ENCODE measurements at regions not wholly inside any gene's neighbourhood (a gene's known extent, or its start where the extent isn't known, plus 50 kb on each side); places are given as distances from the start of the nearest gene placed in this dataset.
"Not testable (repeated sequence)": the region's sequence is repeated elsewhere in the genome, so short reads cannot be mapped to it uniquely, and the experiment has no call there.

DNA sequence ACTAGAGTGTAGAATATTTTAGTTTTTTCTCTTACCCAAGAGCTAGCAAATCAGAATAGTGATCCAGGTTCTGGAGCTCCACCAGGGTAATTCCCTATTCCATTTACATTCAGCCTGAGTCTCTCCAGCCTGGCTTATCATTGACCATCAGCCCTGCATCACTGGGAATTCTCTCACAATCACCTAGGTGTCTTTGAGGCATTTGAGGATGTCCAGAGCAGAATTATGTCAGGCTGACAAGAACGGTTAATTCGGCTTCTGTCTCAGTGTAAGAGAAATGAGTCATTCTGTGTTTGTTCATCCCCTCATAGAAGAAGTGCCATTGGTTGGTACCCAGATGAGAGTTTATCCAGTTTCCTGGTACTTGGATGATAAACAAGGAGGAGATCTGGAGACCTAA lies 180.5 kb downstream of the ZNF737 start:
- DNase-seq = no peak

DNA sequence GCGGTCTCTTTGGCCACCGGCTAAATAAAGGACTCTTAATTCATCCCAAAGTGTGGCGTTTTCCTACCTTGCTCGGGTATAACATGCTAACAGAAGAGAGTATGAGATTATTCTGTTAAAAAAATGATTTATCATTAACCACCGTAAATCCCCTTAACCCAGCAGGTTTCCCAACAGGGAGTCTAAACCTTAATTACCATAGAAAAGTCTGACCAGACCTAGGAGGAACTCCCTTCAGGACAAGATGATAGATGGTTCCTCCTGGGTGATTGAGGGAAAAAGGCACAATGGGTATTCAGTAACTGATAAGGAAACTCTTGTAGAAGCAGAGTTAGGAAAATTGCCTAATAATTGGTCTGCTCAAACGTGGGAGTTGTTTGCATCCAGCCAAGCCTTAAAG lies 193.7 kb downstream of the ZNF737 start:
- no peak for DNase-seq

GRCh38 chr19:20371304-20371703 lies 194.3 kb downstream of the ZNF737 start:
- not testable (repeated sequence) for DNase-seq

DNA sequence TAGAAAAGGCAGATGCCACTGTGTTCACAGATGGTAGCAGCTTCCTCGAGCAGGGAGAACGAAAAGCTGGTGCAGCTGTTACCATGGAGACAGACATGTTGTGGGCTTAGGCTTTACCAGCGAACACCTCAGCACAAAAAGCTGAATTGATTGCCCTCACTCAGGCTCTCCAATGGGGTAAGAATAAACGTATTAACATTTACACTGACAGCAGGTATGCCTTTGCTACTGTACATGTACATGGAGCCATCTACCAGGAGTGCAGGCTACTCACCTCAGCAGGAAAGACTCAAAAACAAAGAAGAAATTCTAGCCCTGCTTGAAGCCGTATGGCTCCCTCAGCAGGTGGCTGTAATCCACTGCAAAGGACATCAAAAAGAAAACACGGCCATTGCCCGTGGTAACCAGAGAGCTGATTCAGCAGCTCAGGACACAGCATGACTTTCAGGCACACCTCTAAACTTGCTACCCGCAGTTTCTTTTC lies 197.7 kb downstream of the ZNF737 start:
- no peak for DNase-seq

- DNase-seq = no peak
These were observed 198.1 kb downstream of the ZNF486 start for GRCh38 chr19:20365146-20365545.

DNA sequence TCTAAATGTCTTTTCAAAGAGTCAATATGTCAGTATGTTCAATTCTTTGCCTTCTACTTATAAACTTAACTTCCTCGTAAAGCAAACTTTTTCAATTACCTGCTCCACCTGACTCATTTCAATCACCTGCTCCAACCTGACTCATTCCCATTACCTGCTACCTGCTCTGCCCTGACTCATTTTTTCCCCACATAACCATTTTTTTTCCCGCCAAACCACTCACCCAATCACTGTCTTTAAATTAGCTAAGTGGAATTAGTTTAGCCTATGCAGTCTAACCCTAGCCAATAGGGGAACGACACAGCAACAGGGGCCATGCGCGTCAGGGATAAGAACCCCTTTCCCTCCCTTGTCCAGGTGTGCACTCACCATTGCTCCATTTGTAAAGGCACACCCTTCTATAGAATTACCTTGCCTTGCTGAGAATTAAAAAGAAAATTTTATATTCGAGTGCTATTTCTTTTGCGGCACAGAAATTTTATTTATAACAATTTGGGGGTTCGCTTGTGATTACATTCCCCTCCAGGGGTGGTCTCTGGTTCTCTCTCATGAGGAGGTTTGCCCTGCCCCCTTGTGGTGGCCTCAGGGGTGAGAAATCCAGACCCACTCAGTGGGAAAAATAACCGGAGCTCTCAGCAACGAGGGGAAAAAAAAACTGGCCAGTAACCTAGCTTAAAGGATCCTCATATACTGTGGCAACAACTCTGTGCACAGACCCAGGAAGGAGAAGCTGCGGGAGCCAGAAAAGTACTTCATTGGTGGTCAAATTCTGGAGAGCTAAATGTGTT lies 193.1 kb downstream of the ZNF486 start:
- no peak for DNase-seq

GRCh38 chr19:20358841-20359465 lies 191.9 kb downstream of the ZNF486 start:
- DNase-seq = not testable (repeated sequence)

DNA sequence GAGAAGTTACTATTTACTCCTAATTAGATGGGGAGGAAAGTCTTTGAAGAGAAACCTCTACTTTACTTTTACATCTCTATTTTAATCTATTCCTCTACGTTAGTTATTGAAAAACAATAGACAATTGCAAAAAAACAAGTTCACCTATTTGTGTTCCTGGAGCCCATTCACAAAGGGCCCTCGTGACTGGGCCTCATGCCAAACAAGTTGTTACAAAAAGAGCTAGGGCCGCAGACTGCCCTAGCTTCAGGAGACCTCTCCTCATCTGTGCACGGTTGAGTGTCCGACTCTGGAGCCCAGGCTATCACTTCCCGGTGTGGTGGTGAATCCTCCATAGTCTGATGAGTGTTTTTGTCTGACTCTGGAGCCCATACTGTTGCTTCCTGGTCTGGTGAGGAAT lies 190.9 kb downstream of the ZNF486 start:
- DNase-seq = no peak

DNA sequence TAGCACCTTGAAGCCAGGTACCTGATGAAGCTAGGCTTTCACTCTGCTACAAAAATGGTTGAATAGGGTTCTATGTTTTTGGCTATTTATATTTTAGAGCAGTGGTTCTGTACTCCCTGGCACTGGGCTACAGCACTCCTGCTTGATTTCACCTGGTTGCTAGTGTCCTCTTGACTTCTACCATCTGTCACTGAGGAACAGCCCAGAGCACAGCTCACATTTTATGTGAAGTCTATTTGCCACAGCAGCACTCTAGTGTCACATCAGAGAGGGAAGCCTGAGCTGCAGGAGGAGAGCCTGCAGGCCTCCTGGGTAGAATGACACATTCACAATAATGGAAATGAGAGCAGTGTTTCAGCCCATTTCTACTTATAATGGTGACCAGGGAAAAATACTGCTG lies 184.2 kb downstream of the ZNF486 start:
- DNase-seq = no peak

DNA sequence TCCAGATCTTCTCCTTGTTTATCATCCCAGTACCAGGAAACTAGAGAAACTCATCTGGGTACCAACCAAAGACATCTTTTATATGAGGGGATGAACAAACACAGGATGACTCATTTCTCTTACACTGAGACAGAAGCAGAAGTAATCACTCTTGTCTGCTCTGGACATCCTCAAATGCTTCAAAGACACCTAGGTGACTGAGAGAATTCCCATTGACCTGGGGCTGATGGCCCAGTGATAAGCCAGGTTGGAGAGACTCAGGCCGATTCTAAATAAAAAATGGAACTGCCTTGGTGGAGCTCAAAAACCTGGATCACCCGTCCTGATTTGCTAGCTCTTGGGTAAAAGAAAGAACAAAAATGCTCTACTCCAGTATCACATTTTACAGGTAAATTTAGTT lies 182.2 kb downstream of the ZNF486 start:
- no peak for DNase-seq

- DNase-seq = no peak
These were observed 172.4 kb downstream of the ZNF486 start for GRCh38 chr19:20339444-20339843.

DNA sequence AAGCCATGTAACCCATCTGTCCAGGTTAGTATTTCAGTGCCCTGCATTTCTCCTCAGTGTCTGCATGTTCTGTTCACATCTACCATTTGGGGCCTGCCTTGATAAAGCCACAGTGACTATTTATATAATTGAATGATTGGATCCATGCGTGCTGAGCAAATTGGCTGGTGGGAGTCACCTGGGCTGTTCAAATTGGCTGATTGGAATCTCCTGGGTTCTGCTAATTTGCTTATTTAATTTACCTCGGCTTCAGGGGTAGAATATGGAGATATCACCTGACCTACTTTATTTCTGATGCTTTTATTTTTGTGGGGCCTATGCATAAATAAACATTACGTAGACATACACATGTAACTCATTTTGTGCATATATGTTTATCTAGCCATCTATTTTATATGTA lies 167.7 kb downstream of the ZNF486 start:
- DNase-seq = no peak

DNA sequence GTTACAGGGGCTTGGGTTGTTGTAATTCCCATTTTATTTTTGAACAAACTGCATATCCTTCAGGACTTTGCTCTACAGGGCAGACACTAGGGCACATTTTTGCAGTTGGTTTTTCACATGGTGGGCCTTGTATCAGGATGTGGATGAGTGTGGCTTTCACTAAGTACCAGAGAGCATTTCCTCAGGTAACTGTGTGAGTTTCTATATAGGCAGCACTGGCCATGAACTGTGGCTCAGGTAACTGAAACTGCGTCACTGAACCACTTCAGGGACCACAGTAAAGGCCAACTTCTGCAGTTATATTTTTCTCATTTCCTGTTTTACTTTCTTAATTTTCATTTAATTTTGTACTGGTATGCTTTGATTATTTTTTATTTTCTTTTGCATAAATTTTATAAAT lies 166.5 kb downstream of the ZNF486 start:
- DNase-seq = no peak

GRCh38 chr19:20325151-20325550 lies 158.1 kb downstream of the ZNF486 start:
- no peak for DNase-seq

- no peak for DNase-seq
These were observed 154.2 kb downstream of the ZNF486 start for GRCh38 chr19:20321139-20321763.

GRCh38 chr19:20320191-20320590 lies 153.2 kb downstream of the ZNF486 start:
- DNase-seq = no peak

- DNase-seq = no peak
These were observed 151.6 kb downstream of the ZNF486 start for GRCh38 chr19:20318616-20319015.

- no peak for DNase-seq
These were observed 148.5 kb downstream of the ZNF486 start for GRCh38 chr19:20315543-20315942.

DNA sequence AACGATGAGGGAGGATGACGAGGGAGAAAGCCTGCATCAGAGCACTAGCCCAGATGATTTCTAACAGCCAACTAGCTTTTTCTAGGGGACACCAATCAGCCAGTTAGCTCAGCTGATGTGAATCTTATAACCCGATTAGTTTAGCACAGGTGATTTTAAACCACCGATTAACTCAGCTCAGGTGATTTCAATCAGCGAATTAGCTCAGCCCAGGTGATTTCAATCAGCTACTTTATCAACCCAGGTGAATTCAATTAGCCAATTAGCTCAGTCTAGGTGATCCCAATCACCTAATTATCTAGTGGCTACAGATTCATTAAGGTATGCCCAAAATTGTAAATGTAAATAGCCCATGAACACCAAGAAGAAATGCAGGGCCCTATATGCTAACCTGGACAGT lies 146.9 kb downstream of the ZNF486 start:
- no peak for DNase-seq

- no peak for DNase-seq
These were observed 140.1 kb downstream of the ZNF486 start for GRCh38 chr19:20307127-20307526.

- DNase-seq = not testable (repeated sequence)
These were observed 129.3 kb downstream of the ZNF486 start for GRCh38 chr19:20296314-20296713.

DNA sequence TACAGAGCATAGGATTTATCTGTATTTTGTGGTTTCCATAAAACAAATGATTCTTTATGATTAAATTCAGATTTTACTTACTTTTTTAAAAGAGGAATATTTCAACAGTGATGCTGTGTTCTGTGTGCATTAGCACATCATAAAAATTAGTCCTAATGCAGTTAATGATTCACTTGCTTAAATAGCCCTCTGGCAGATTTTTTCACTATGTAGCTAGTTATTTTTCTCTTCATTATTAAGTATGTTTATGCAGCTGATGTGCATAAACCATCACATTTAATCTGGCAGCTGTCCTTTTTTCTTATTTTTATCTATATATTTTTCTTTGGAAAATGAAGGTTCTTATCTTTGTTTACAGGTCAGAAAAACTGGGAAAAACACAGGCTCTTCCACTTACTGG lies 127.2 kb downstream of the ZNF486 start:
- DNase-seq = no peak

DNA sequence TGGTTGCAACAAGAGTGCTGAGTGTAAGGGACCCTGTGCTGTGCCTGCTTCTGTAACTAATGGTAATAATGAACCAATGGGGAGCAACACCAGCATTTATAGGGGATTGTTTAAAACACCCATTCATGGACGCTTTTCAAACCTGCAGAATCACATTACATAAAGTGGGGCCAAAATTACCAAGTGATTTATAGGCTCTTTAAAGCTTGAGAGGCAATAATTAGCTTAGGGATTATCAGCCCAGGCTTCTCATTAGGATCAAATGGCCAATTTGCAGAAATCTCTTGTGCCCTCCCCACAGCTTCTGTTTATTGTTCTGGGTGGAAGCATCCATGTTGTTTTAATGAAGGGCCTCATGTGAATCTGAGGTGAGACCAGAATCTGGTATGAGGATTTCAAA lies 125.5 kb downstream of the ZNF486 start:
- DNase-seq = not testable (repeated sequence)

GRCh38 chr19:20289186-20289585 lies 122.2 kb downstream of the ZNF486 start:
- DNase-seq = no peak
